IPS-NIHi7 (cell line): ENCODE measurements at regions not wholly inside any gene's neighbourhood (a gene's known extent, or its start where the extent isn't known, plus 50 kb on each side); places are given as distances from the start of the nearest gene placed in this dataset.
A peak's percentile ranks its signal among the peaks of the same experiment; 100 is the strongest.

Experiments
- DNase-seq: peaks from one replicate; pipeline ENCODE4 v3.0.0; 2012; ENCODE audit warnings: mixed read lengths; ENCODE audit errors: extremely low spot score

DNA sequence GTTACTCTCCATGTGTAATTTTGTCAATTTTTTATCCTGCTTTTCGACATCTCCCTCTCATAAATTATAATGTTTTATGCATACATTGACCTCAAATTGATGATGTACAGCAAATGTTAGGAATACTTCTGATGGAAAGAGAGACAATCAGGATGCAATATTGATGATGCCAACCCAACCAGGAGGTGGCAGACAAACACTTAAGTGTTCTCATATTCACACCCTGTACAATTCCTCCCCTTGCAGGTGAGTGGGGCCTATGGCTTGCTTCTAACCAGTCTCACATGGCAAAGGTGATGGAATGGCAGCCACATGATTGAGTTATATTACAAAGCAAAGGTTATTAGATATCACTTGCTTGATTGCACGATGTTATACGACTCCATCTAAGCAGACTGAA is 594.3 kb upstream of the REG3G start:
- peak; percentile 12 for DNase-seq

DNA sequence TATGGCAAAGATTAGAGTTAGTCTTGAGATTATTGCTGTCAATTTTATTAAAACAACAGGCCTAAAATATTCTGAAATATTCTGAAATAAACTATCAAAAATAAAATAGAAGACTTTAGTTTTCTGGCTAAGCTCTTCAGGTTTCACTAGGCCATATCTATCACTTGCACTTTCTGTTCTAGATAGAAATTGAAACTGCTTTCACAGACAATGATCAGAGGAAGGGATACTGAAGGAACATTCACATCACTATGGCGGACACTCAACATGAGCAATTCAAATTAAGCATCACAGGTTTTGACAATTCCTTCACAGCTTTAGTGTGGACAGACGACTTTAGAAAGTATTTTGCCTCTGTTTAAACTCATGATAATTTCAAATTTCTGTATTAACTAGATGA is 586.4 kb upstream of the REG3G start:
- no peak for DNase-seq

DNA sequence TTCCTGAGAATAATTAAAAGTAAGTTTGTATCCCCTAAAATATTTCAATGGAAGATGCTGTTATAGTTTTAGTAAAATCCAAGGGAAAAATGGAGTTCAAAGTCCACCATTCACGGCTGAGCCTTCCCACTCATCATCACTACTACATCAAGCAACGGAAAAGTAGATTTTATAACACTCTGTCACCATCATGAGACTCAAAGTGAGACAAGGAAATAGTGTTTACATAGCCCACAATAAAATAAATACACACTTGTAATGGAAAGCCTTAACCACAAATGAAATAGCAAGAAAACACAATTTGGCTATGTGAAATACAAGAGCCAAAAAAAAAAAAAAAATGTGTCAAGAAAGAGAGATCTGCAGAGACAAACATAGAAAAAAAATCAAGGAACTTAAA is 569.9 kb upstream of the REG3G start:
- no peak for DNase-seq

DNA sequence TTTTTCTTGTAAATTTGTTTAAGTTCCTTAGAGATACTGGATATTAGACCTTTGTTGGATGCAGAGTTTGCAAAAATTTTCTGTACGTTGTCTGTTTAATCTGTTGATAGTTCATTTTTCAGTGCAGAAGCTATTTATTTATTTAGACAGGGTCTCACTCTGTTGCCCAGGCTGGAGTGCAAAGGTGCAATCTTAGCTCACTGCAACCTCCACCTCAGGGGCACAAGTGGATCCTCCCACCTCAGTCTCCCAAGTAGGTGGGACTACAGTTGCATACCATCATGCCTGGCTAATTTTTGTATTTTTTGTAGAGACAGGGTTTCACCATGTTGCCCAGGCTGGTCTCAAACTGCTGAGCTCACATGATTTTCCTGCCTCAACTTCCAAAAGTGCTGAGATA is 568.2 kb upstream of the REG3G start:
- DNase-seq = no peak

DNA sequence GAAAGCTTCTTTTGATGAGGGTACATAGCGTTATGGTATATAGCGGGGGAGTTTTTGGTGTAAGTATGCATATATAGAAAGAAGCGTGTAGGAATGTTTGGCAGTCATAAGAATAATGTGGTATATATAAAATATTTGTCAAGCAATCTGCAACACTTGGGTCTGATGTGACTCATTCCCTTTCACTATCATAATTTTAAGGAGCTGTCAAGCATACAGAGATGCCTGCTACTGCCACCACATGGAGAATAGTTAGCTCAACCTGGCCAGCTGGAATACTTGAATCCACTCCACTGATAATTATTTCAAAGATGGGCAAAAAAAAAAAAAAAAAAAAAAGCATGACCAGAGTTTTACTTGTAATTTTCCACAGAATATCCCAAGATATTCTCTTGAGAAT is 559.8 kb upstream of the REG3G start:
- no peak for DNase-seq

DNA sequence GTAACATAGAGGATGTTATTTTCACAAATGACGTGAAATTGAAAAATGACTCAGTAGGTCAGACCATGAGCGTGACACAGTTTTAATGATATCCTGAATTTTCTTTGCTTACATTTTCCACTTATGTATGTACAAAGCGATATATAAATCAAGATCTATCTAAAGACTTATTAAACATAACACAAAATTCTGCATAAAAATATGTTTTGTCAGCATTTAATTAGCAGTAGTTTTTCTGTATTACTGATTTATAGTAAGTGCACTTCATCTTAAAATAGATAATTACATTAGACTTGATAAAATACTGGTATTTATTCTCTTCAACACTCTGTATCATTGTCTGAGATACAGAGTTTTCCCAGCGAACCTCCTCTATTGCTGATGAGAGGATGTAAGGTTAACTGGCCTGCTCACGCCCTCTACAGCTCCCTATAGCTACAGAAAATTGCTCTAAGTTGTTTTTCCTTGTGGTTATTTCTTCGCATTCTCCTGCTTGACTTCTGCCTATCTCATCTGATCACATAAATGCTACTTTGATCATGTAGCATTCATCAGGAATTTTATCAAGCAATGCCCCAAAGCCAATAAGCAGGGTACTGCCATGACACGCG is 548.8 kb upstream of the REG3G start:
- no peak for DNase-seq

DNA sequence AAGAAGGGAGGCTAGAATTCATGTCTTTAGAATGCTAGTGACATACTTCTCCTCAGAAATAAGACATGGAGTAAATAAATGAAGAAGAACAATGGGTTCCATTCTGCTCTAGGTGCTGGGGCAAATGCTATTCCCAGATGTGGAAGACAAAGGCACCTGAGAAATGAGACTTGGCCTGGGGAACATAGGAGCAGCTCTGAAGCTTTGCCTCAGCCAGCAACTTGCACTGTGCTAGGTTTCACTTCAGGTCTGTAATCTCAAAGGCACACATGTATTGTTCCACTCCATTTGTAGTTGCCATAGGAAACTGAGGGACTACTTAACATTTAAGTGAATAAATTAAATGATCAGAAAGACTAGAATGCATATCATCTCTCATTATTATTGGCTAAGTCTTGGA is 538.9 kb upstream of the REG3G start:
- DNase-seq = no peak

DNA sequence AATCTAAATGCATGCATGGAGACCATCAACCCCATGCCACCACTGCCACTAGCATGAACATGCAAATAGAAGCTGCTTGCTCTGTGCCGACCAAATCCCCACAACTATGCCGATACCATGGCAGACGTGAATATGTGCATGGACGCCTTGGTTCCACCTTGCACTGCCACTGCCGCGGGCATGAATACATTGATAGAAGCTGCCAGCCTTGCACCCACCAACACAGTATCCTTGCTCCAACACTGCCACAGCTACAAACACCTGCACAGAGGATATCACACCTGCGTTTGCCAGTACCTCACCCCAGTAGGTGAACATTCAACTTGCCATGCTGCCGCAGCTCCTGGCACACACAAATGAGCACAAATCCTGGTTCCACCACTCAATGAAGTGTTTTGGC is 527.4 kb upstream of the REG3G start:
- DNase-seq = no peak

DNA sequence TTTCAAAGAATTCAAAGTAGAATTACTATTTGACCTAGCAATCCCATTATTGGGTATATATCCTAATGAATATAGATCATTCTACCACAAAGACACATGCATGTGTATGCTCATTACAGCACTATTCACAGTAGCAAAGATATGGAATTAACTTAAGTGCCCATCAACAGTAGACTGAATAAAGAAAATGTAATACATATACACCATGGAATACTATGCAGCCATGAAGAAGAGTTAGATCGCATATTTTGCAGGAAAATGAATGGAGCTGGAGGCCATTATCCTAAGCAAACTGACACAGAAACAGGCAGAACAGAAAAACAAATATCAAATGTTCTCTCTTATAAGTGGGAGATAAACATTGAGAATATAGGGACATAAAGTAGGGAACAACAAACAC is 519.2 kb upstream of the REG3G start:
- no peak for DNase-seq

DNA sequence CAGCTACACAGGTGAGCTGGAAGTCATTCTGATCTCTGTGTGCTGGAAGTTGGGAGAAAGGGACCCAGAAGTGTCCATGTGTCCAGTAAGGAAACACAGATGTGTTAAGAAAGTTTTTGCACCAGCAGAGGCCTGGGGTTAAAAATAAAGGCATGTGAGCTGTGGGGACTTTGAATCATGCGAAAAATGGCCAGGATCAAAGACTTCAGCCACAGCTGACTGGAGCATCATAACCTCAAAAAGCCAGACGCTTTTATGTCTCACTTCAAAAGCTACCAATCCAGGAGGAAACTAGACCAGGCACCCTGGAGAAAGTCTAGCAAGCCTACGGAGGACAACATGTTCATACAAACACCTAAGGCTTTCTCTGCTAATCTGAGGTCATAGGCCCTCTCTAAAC is 503.6 kb upstream of the REG3G start:
- no peak for DNase-seq

DNA sequence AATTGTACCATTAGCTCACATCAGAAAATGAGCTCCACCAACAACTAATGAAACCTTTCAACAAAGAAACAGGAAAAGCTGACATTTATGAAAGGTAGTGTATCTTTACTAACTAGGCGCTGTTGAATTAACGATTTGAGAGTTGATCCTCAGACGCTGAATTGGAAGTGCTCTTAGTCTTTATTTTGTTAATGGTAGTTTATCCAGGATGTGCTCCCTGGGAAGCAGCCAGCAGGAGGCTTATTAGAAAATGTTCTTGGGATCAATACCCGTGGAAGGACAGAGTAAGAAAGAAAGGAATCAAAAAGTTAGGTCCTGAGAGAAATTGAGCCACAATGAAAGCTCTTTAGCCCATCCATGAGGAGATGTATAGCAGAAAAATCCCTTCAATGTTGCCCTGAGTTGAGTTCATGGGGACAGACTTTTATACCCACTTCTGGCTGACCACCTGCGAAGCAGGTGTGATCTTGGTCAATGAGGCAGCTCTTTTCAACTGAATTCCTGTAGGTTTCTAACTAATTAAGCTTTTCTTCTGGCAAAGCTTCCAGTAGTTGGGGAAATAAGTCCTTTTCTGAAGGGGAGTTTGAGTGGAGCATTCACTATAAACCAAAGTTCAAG is 492.6 kb upstream of the REG3G start:
- DNase-seq = peak; percentile 13

DNA sequence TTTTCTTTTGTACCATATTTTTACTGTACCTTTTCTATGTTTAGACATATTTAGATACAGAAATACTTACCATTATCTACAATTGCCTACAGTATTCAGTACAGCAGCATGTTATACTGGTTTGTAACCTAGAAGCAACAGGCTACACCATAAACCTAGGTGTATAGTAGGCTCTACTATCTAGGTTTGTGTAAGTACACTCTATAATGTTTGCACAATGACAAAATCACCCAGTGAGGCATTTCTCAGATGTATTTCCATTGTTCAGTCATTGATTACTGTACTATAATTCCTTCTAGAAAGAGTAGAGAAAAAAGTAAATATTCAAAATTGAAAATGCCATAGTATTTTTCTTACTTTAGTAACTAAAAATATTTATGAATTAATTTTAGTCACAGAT is 490.1 kb upstream of the REG3G start:
- DNase-seq = no peak

DNA sequence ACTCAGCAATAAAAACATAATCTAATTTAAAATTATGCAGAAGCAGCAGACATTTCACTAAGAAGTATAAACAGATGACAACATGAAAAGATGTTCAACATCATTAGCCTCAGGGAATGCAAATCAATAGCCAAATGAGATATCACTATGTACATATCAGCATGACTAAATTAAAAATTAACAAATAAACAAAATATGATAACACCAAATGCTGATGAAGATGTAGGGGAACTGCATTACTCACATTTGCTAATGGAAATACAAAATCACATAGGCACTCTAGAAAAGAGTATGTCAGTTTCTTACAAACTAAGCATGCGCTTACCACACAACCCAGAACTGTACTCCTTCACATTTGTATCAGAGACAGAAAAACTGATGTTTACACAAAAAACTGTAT is 487.2 kb upstream of the REG3G start:
- DNase-seq = no peak

DNA sequence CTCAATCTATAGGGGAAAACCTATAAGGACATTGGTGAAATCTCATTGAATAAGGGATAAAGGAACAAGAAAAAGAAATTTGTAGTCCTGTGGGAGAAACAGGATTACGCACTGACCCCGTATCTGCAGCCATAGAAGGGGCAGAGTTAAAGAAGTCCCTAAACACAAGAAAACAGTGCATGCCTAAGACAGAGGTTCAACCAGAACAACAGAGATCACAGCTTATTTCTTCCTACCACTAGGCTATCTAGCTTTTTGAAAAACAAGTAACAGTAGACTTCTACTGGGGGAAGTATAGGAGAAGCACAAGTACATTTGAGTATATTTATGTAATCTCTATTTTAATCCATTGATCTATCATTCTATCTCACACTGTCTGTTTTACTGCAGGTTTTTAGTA is 485.2 kb upstream of the REG3G start:
- DNase-seq = no peak

DNA sequence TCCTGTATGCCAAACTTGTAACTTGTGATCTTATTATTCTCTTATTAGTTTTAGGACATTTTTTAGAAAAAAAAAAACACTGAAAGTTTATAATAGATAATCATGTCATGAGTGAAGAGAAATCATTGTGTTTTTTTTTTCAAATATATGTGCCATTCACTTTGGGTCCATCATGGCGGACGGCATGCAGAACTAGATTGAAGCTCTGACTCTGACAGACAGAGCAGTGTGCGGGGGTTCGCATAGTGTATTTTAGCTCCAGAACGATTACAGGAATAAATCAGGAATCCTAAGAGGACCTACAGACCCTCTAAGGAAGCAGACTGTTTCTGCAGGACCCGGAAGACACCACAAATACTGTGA is 484.4 kb upstream of the REG3G start:
- no peak for DNase-seq

DNA sequence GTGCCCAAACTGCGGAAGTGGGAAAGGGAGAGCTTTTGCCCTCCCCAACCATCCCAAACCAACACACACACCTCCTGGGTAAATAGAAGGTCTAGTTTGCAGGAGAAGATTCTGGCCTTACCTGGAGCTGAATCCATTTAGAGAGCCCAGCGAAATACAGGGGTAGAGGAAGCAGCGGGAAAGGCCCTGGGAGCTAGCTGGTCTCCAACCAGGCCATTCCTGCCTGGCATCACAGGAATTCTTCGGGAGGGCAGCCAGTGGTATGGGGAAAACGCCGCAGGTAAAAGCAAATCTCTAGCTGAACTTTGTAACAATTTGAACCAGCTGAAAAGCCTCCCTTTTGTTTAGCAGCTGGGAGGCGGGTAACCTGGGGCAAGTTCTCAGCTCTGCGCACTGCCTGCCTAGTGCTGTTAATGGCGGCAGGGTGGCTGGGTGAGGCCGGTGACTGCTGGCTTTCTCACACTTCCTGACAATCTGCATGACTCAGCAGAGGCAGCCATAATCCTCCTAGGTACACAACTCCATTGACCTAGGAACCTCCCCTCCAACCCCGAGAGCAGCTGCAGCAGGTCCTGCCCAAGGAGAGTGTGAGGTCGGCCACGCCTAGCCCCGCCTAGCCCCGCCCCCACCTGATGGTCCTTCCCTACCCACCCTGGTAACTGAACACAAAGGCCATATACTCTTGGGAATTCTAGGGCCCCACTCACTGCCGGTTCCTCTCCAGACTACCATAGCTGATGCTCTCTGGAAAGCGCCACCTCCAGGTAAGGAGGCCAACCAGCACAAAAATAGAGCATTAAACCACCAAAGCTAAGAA is 483.8 kb upstream of the REG3G start:
- no peak for DNase-seq

DNA sequence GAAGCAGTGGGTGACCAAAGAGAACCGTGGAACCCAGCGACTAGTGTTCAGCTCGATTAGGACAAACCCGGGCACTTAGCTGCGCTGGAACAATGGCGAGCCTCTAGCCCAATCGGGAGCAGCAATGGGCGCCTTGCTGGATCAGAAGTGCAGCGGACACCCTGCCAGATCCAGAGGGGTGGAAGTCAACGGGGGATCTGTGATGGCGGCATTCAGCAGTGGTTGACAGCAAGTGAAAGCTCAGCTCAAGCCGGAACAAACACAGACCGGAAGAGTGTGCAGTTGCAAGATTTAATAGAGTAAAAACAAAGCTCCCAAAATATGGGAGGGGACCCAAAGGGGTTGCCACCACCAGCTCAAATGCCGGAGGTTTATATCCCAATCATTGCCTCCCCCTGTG is 478.7 kb upstream of the REG3G start:
- no peak for DNase-seq

DNA sequence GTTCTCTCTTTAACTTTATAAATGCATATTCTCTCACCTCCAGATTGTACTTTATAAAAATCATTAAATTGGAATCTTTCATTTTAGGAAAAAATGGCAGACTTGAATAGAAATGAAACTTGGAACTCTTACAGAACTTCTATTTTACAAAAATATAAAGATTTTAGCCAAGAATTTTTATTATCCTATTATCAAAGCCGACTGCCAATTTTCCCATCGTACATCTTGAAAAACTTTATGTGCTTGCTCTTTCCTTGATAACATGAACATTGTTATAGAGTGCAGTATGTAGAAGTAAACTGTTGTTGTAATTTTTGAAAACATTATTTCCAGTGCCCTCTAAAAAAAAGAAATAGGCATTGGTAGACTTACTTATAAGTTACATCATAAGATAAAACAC is 475.7 kb upstream of the REG3G start:
- DNase-seq = no peak

DNA sequence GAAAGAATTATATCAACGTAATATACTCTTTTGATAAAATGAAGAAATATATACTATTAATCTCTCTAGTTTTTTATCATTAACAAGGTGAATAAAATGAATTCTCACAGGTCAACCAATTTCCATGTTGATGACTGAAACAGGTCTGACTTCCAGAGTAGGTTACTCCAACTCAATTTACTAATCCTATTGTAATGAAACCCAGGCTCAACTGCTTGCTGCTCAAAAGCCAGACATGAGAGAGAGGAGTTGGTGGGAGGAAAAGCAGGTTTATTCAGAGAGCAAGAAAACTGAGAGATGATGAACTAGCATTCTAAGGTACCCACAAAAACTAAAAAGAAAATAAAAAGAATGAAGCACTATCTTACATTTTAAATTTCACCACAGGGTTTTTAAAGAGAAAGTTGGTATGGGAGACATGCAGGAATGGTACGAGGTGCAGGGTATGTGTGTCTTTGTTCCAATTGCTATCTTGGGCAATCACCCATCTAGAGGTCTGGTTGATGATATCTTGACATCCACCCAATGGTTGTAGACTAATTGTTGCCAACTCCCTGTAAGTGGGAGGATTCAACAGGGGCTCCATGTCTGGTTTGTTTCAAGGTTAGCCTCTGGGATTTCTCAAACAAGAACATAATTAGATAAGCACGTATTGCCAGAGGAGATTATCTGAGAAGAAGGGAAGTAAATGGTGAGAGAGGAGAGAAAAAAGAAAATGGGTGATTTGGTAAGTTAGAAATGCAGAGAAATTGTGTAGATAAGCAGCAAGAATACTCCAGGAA is 471.4 kb upstream of the REG3G start:
- no peak for DNase-seq

DNA sequence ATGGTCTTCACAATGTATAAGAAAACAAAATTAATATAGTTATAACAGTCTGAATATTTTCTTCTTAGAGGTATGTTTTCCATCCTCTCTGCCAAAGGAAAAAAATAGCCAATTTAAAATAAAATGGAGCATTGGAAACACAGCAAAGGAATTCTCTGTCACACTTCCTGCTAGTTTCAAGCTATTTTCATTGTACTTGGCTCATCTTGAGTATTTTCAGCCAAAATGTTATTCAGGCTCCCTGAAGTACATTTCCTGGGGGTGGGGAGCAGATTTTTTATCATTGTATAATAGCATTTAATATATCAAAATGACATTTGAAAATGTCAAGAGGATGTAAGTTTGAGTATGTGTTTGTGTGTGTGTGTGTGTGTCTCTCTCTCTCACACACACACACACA is 463.6 kb upstream of the REG3G start:
- DNase-seq = no peak

DNA sequence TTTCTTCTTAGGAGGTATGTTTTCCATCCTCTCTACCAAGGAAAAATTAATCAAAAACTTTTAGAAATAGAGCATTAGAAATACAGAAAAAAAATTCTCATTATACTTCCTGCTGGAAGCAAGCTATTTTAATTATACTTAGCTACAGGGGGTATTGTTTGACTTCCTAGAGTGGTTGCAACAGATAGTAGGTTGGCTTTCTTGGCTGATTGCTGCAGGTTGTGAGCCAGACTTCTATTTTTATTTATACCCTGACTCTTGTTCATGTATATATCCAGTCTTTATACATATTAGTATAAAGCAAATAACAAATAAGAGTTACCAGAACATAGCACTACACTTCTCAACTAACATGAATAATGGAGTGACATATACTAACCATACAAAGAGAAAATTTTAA is 460.8 kb upstream of the REG3G start:
- DNase-seq = no peak

DNA sequence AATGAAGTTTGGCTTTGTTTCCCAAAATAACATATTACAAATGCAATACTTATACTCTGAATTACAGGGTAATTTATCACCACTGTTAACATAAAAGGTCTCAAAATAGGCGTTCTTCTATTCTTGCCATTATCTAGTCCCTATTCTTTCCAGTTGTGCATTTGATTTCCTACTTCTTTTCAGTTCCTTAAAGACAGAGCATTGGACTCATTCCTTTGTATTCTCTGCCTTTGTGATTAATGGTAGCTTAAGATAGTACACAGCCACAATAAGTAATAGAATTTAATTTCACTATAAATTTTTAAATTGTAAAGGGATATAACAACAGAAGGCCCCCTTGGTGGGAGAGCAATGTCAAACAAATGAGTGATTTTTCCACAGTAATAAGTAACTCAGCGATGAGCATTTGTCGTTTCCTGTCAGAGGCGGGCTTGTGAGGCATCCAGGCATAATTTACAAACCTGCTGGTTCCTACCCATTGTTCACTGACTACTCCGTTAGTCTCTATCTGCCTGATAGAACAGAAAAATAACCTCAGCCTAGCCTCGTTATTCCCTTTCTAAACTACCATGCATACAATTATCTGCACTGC is 456.6 kb upstream of the REG3G start:
- DNase-seq = no peak
